Fibroblast of lung (primary cell): ENCODE measurements at regions not wholly inside any gene's neighbourhood (a gene's known extent, or its start where the extent isn't known, plus 50 kb on each side); places are given as distances from the start of the nearest gene placed in this dataset.
"Not testable (repeated sequence)": the region's sequence is repeated elsewhere in the genome, so short reads cannot be mapped to it uniquely, and the experiment has no call there.

Experiments used
- EZH2 ChIP-seq: IDR thresholded peaks from 2 replicates; pipeline ENCODE4 v1.5.1; 2012; ENCODE audit warnings: low read length, control low read depth, mild to moderate bottlenecking; ENCODE audit errors: missing control alignments
- TF ChIP-seq, protein P1 (sequence below), 2 donors: IDR thresholded peaks in 1 of 2; conservative IDR thresholded peaks in 1 of 2; 1 replicate in 1 of 2; 2 replicates in 1 of 2; pipeline ENCODE4 v1.5.1; 2011 to 2012; ENCODE audit warnings: low read length in 2 of 2, control low read depth in 1 of 2, inconsistent platforms in 1 of 2, low read depth in 1 of 2, mild to moderate bottlenecking in 1 of 2

GRCh38 chr9:75690551-75690950, 199.9 kb upstream of the PCSK5 start:
- not testable (repeated sequence) for TF ChIP-seq EZH2
- TF ChIP-seq, protein P1, sequence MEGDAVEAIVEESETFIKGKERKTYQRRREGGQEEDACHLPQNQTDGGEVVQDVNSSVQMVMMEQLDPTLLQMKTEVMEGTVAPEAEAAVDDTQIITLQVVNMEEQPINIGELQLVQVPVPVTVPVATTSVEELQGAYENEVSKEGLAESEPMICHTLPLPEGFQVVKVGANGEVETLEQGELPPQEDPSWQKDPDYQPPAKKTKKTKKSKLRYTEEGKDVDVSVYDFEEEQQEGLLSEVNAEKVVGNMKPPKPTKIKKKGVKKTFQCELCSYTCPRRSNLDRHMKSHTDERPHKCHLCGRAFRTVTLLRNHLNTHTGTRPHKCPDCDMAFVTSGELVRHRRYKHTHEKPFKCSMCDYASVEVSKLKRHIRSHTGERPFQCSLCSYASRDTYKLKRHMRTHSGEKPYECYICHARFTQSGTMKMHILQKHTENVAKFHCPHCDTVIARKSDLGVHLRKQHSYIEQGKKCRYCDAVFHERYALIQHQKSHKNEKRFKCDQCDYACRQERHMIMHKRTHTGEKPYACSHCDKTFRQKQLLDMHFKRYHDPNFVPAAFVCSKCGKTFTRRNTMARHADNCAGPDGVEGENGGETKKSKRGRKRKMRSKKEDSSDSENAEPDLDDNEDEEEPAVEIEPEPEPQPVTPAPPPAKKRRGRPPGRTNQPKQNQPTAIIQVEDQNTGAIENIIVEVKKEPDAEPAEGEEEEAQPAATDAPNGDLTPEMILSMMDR (conservative IDR thresholded peaks at IDR 0.05 in 1 of 2, IDR thresholded peaks at IDR 0.05 in 1 of 2; ENCODE audit: low read depth in 1 of 2, low read length in 2 of 2): not testable (repeated sequence)
